Ishikawa (cell line): ENCODE measurements at regions not wholly inside any gene's neighbourhood (a gene's known extent, or its start where the extent isn't known, plus 50 kb on each side); places are given as distances from the start of the nearest gene placed in this dataset.

Experiments used
- CEBPB ChIP-seq: IDR thresholded peaks from 2 replicates; pipeline ENCODE4 v1.6.1; 2012
- CREB1 ChIP-seq: IDR thresholded peaks from 2 replicates; pipeline ENCODE4 v1.6.1; 2012; ENCODE audit warnings: low read depth
- EGR1 ChIP-seq: IDR thresholded peaks from 2 replicates; pipeline ENCODE4 v1.6.1; 2012
- EP300 ChIP-seq: IDR thresholded peaks from 2 replicates; pipeline ENCODE4 v1.6.1; 2012; ENCODE audit warnings: borderline replicate concordance
- FOXM1 ChIP-seq: IDR thresholded peaks from 2 replicates; pipeline ENCODE4 v1.6.1; 2012; ENCODE audit warnings: low read depth, borderline replicate concordance
- NFIC ChIP-seq: IDR thresholded peaks from 2 replicates; pipeline ENCODE4 v1.6.1; 2012
- RAD21 ChIP-seq: IDR thresholded peaks from 2 replicates; pipeline ENCODE4 v1.6.1; 2012; ENCODE audit warnings: low read depth
- TAF1 ChIP-seq: IDR thresholded peaks from 2 replicates; pipeline ENCODE4 v1.6.1; 2012; ENCODE audit warnings: low read depth, mild to moderate bottlenecking
- TCF12 ChIP-seq: IDR thresholded peaks from 2 replicates; pipeline ENCODE4 v1.6.1; 2012; ENCODE audit warnings: low read depth
- TEAD4 ChIP-seq: IDR thresholded peaks from 2 replicates; pipeline ENCODE4 v1.6.1; 2012
- YY1 ChIP-seq: IDR thresholded peaks from 2 replicates; pipeline ENCODE4 v1.6.1; 2012; ENCODE audit warnings: low read depth
- ZBTB7A ChIP-seq: IDR thresholded peaks from 2 replicates; pipeline ENCODE4 v1.6.1; 2012; ENCODE audit warnings: low read depth
- TF ChIP-seq, protein P1 (sequence below): IDR thresholded peaks from 2 replicates; pipeline ENCODE4 v1.6.1; 2012; ENCODE audit warnings: low read depth, mild to moderate bottlenecking
- TF ChIP-seq, protein P2 (sequence below): IDR thresholded peaks from 2 replicates; pipeline ENCODE4 v1.6.1; 2012
- TF ChIP-seq, protein P3 (sequence below): IDR thresholded peaks from 2 replicates; pipeline ENCODE4 v1.6.1; 2012

DNA sequence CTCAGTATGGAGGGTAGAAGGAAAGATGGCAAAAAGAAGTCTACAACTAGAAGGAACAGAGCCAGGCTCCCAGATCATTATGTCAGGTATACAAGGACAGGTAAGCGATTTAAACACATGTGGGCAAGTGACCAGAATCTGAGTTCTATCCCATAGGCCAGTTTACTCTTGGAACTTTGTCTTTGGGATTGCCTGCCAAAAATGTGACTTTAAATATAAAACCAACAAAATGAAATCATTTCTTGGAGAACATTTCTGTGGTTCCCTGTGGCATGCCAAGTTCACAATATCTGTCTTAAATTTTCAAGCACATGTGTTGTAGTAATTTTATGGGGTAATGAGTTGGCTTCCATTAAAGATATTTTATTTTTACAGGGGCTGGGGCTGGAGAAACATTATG lies 141.0 kb downstream of the SLC17A6 start:
- TF ChIP-seq EGR1 = no peak
- TF ChIP-seq RAD21 = no peak
- no peak for TF ChIP-seq CEBPB
- TF ChIP-seq FOXM1 = no peak

DNA sequence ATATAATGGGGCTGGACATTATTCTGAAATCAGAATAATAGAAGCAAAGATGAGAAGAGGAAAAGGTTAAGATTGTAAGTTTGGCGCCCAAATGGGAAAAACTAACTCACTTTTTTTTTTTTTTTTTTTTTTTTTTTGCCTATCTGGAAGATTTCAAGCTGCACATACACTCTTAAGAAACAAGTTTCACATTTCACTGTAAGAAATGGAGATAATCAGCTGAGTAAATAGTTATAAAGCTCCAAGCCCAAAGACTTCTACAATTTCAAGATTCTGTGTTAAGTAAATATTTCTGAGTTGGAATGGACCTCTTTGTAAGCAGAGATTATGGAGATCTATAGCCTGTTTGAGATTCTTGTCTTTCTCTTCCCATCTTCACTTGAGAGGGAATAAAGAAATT lies 140.0 kb downstream of the SLC17A6 start:
- no peak for TF ChIP-seq TCF12
- TF ChIP-seq, protein P1, sequence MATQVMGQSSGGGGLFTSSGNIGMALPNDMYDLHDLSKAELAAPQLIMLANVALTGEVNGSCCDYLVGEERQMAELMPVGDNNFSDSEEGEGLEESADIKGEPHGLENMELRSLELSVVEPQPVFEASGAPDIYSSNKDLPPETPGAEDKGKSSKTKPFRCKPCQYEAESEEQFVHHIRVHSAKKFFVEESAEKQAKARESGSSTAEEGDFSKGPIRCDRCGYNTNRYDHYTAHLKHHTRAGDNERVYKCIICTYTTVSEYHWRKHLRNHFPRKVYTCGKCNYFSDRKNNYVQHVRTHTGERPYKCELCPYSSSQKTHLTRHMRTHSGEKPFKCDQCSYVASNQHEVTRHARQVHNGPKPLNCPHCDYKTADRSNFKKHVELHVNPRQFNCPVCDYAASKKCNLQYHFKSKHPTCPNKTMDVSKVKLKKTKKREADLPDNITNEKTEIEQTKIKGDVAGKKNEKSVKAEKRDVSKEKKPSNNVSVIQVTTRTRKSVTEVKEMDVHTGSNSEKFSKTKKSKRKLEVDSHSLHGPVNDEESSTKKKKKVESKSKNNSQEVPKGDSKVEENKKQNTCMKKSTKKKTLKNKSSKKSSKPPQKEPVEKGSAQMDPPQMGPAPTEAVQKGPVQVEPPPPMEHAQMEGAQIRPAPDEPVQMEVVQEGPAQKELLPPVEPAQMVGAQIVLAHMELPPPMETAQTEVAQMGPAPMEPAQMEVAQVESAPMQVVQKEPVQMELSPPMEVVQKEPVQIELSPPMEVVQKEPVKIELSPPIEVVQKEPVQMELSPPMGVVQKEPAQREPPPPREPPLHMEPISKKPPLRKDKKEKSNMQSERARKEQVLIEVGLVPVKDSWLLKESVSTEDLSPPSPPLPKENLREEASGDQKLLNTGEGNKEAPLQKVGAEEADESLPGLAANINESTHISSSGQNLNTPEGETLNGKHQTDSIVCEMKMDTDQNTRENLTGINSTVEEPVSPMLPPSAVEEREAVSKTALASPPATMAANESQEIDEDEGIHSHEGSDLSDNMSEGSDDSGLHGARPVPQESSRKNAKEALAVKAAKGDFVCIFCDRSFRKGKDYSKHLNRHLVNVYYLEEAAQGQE = no peak
- no peak for TF ChIP-seq ZBTB7A
- TF ChIP-seq, protein P2, sequence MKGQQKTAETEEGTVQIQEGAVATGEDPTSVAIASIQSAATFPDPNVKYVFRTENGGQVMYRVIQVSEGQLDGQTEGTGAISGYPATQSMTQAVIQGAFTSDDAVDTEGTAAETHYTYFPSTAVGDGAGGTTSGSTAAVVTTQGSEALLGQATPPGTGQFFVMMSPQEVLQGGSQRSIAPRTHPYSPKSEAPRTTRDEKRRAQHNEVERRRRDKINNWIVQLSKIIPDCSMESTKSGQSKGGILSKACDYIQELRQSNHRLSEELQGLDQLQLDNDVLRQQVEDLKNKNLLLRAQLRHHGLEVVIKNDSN = no peak
- no peak for TF ChIP-seq NFIC
- TF ChIP-seq, protein P3, sequence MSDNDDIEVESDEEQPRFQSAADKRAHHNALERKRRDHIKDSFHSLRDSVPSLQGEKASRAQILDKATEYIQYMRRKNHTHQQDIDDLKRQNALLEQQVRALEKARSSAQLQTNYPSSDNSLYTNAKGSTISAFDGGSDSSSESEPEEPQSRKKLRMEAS = no peak
- no peak for TF ChIP-seq TAF1
- no peak for TF ChIP-seq TEAD4
- no peak for TF ChIP-seq YY1
- no peak for TF ChIP-seq RAD21
- no peak for TF ChIP-seq EGR1
- no peak for TF ChIP-seq FOXM1

DNA sequence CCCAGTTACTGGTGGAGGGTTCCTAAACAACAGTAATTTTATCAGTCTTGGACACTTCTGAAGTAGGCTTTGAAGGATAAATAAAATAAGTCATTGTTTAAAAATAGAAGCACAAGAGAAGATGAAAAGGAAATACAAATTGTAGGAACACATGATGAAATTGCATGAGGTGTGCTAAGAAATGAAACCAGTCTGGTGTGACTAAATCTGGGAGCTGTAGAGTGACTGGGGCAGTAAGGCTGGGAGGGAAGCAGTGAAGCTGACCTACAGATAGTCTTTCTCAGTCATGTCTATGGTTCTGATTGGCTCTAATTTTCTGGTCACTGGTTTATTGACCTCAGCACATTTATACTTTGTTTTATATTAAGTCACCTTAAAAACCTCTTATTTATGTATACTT lies 139.1 kb downstream of the SLC17A6 start:
- TF ChIP-seq FOXM1 = no peak
- TF ChIP-seq CREB1 = no peak
- TF ChIP-seq EGR1 = no peak
- no peak for TF ChIP-seq RAD21
- TF ChIP-seq TCF12 = no peak

DNA sequence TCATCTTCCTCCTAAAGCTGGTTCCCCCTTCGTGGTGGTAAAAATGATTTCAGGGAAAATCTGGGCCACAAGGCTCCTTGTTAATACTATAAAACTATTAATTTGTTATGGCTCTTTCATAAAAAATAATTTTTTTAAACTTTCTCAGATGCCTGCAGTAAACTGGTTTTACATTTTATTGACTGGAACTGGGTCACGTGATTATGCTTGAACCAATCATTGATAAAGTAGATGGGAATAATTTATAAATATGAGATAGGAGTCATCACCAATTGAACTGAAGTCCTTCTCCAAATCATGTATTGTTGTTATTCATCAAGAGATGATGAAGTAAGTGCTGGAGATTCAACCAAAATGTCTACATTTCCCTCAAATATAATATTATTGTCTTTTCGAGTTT lies 138.4 kb downstream of the SLC17A6 start:
- TF ChIP-seq NFIC = no peak
- no peak for TF ChIP-seq ZBTB7A
- no peak for TF ChIP-seq FOXM1
- TF ChIP-seq YY1 = no peak
- TF ChIP-seq CEBPB = no peak
- no peak for TF ChIP-seq TCF12
- TF ChIP-seq RAD21 = no peak
- TF ChIP-seq CREB1 = no peak
- TF ChIP-seq, protein P1 = no peak
- no peak for TF ChIP-seq TAF1
- no peak for TF ChIP-seq TEAD4
- no peak for TF ChIP-seq EP300
- TF ChIP-seq, protein P3 = no peak
- TF ChIP-seq EGR1 = no peak
- TF ChIP-seq, protein P2 = no peak

DNA sequence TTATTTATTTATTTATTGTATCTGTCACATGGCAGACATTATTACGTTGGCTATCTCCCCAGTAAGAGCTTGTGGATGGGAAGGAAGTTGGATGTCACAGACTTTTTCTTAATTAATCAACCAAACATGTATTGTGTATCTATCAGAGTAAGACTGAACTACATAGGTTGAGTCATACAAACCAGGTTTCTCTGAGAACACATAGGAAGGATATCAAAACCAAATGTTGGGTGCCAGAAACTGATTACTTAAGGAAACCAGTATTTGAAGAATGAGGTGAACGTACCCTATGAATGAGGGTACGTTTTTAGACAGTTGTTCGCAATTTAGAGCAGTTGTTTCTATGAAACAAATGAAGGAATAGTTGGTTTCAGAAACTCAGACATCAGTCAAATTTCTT lies 136.4 kb downstream of the SLC17A6 start:
- no peak for TF ChIP-seq CREB1
- no peak for TF ChIP-seq ZBTB7A
- TF ChIP-seq NFIC = no peak
- TF ChIP-seq TEAD4 = no peak
- no peak for TF ChIP-seq RAD21
- TF ChIP-seq, protein P3 = no peak
- TF ChIP-seq, protein P2 = no peak
- no peak for TF ChIP-seq FOXM1
- no peak for TF ChIP-seq EP300
- TF ChIP-seq TCF12 = no peak
- no peak for TF ChIP-seq TAF1
- no peak for TF ChIP-seq CEBPB
- TF ChIP-seq YY1 = no peak
- TF ChIP-seq EGR1 = no peak
- TF ChIP-seq, protein P1 = no peak
